ENCODE measurements at regions not wholly inside any gene's neighbourhood (a gene's known extent, or its start where the extent isn't known, plus 50 kb on each side); places are given as distances from the start of the nearest gene placed in this dataset.
"Not testable (repeated sequence)": the region's sequence is repeated elsewhere in the genome, so short reads cannot be mapped to it uniquely, and the experiment has no call there.

GRCh38 chr12:105580821-105581352 lies 250.4 kb downstream of the C12orf75 start:
- DNase-seq (ENCODE audit: low read depth, low spot score) = peak; percentile 27

GRCh38 chr12:105581420-105581819 lies 250.9 kb downstream of the C12orf75 start:
- DNase-seq (ENCODE audit: low read depth, low spot score) = no peak

GRCh38 chr12:105585107-105585506 lies 254.6 kb downstream of the C12orf75 start:
- DNase-seq (ENCODE audit: low read depth, low spot score) = no peak

- no peak for DNase-seq (ENCODE audit: low read depth, low spot score)
Observed at GRCh38 chr12:105587237-105587636, 256.7 kb downstream of the C12orf75 start.

- DNase-seq (ENCODE audit: low read depth, low spot score) = no peak
Observed at GRCh38 chr12:105588106-105588505, 257.6 kb downstream of the C12orf75 start.

GRCh38 chr12:105590571-105590970 lies 260.1 kb downstream of the C12orf75 start:
- no peak for DNase-seq (ENCODE audit: low read depth, low spot score)

GRCh38 chr12:105595440-105595839 lies 264.9 kb downstream of the C12orf75 start:
- DNase-seq (ENCODE audit: low read depth, low spot score) = no peak

GRCh38 chr12:105596731-105597130 lies 266.2 kb downstream of the C12orf75 start:
- no peak for DNase-seq (ENCODE audit: low read depth, low spot score)

- DNase-seq (ENCODE audit: low read depth, low spot score) = no peak
Observed at GRCh38 chr12:105598031-105598430, 267.5 kb downstream of the C12orf75 start.

GRCh38 chr12:105600911-105601545 lies 270.5 kb downstream of the C12orf75 start:
- peak; percentile 16 for DNase-seq (ENCODE audit: low read depth, low spot score)

GRCh38 chr12:105602312-105602711 lies 271.8 kb downstream of the C12orf75 start:
- DNase-seq (ENCODE audit: low read depth, low spot score) = not testable (repeated sequence)

- not testable (repeated sequence) for DNase-seq (ENCODE audit: low read depth, low spot score)
Observed at GRCh38 chr12:105604281-105604680, 273.8 kb downstream of the C12orf75 start.

- DNase-seq (ENCODE audit: low read depth, low spot score) = not testable (repeated sequence)
Observed at GRCh38 chr12:105606613-105607012, 276.1 kb downstream of the C12orf75 start.

- not testable (repeated sequence) for DNase-seq (ENCODE audit: low read depth, low spot score)
Observed at GRCh38 chr12:105609001-105609400, 278.5 kb downstream of the C12orf75 start.

GRCh38 chr12:105610459-105610858 lies 280.0 kb downstream of the C12orf75 start:
- no peak for DNase-seq (ENCODE audit: low read depth, low spot score)

GRCh38 chr12:105611340-105611739 lies 280.8 kb downstream of the C12orf75 start:
- DNase-seq (ENCODE audit: low read depth, low spot score) = no peak

GRCh38 chr12:105613269-105613668 lies 282.8 kb downstream of the C12orf75 start:
- no peak for DNase-seq (ENCODE audit: low read depth, low spot score)

GRCh38 chr12:105613887-105614286 lies 283.4 kb downstream of the C12orf75 start:
- no peak for DNase-seq (ENCODE audit: low read depth, low spot score)

GRCh38 chr12:105616971-105617540 lies 286.6 kb downstream of the C12orf75 start:
- DNase-seq (ENCODE audit: low read depth, low spot score) = peak; percentile 55

- peak; percentile 59 for DNase-seq (ENCODE audit: low read depth, low spot score)
Observed at GRCh38 chr12:105622220-105622619, 291.7 kb downstream of the C12orf75 start.

- peak; percentile 65 for DNase-seq (ENCODE audit: low read depth, low spot score)
Observed at GRCh38 chr12:105622846-105623736, 292.6 kb downstream of the C12orf75 start.

GRCh38 chr12:105626653-105627052 lies 296.2 kb downstream of the C12orf75 start:
- no peak for DNase-seq (ENCODE audit: low read depth, low spot score)

Data from astrocyte of the hippocampus (primary cell).